Hematopoietic multipotent progenitor cell treated with erythropoietin and hydrocortisone succinate and interleukin-3 and kit ligand, for 4 days (in vitro differentiated cells): ENCODE measurements at regions not wholly inside any gene's neighbourhood (a gene's known extent, or its start where the extent isn't known, plus 50 kb on each side); places are given as distances from the start of the nearest gene placed in this dataset.
"Not testable (repeated sequence)": the region's sequence is repeated elsewhere in the genome, so short reads cannot be mapped to it uniquely, and the experiment has no call there.

Experiments
- DNase-seq: peaks from one replicate; pipeline ENCODE4 v3.0.0-alpha.2; 2015

GRCh38 chr16:51831595-51832367 is 680.7 kb upstream of the SALL1 start:
- no peak for DNase-seq

- DNase-seq: not testable (repeated sequence)
Observed at GRCh38 chr16:51831034-51831433, 680.0 kb upstream of the SALL1 start.

- no peak for DNase-seq
Observed at GRCh38 chr16:51825779-51826178, 674.7 kb upstream of the SALL1 start.

- DNase-seq: no peak
Observed at GRCh38 chr16:51822471-51822870, 671.4 kb upstream of the SALL1 start.

- DNase-seq: no peak
Observed at GRCh38 chr16:51821527-51821926, 670.5 kb upstream of the SALL1 start.

- no peak for DNase-seq
Observed at GRCh38 chr16:51820176-51820575, 669.1 kb upstream of the SALL1 start.

GRCh38 chr16:51818342-51818944 is 667.4 kb upstream of the SALL1 start:
- peak; percentile 36 for DNase-seq

GRCh38 chr16:51816929-51817328 is 665.9 kb upstream of the SALL1 start:
- no peak for DNase-seq

GRCh38 chr16:51815523-51815922 is 664.5 kb upstream of the SALL1 start:
- no peak for DNase-seq

- DNase-seq: no peak
Observed at GRCh38 chr16:51814617-51815016, 663.5 kb upstream of the SALL1 start.

- DNase-seq: no peak
Observed at GRCh38 chr16:51813609-51814008, 662.5 kb upstream of the SALL1 start.

GRCh38 chr16:51812945-51813344 is 661.9 kb upstream of the SALL1 start:
- DNase-seq: no peak

GRCh38 chr16:51807551-51807950 is 656.5 kb upstream of the SALL1 start:
- DNase-seq: no peak

GRCh38 chr16:51801635-51802034 is 650.6 kb upstream of the SALL1 start:
- DNase-seq: no peak

GRCh38 chr16:51797669-51798259 is 646.7 kb upstream of the SALL1 start:
- no peak for DNase-seq

- DNase-seq: no peak
Observed at GRCh38 chr16:51779240-51779639, 628.2 kb upstream of the SALL1 start.

GRCh38 chr16:51773071-51773890 is 622.2 kb upstream of the SALL1 start:
- no peak for DNase-seq

GRCh38 chr16:51766739-51767138 is 615.7 kb upstream of the SALL1 start:
- DNase-seq: peak; percentile 1

- DNase-seq: no peak
Observed at GRCh38 chr16:51763072-51763661, 612.1 kb upstream of the SALL1 start.

GRCh38 chr16:51762081-51762996 is 611.3 kb upstream of the SALL1 start:
- peak; percentile 80 for DNase-seq

GRCh38 chr16:51761001-51761400 is 609.9 kb upstream of the SALL1 start:
- DNase-seq: no peak

- DNase-seq: no peak
Observed at GRCh38 chr16:51759999-51760398, 608.9 kb upstream of the SALL1 start.
